GM18520 (cell line): ENCODE measurements at regions not wholly inside any gene's neighbourhood (a gene's known extent, or its start where the extent isn't known, plus 50 kb on each side); places are given as distances from the start of the nearest gene placed in this dataset.

ENCODE experiments used
- ATAC-seq: cut with Tn5 transposase; IDR thresholded peaks from one replicate; pipeline ENCODE4 v1.9.1; 2021; ENCODE audit not compliant: unreplicated experiment

- no peak for ATAC-seq
Observed at GRCh38 chr5:133905424-133905823, 63.0 kb downstream of the C5orf15 start.

GRCh38 chr5:133904641-133905040 is 63.8 kb downstream of the C5orf15 start:
- no peak for ATAC-seq

DNA sequence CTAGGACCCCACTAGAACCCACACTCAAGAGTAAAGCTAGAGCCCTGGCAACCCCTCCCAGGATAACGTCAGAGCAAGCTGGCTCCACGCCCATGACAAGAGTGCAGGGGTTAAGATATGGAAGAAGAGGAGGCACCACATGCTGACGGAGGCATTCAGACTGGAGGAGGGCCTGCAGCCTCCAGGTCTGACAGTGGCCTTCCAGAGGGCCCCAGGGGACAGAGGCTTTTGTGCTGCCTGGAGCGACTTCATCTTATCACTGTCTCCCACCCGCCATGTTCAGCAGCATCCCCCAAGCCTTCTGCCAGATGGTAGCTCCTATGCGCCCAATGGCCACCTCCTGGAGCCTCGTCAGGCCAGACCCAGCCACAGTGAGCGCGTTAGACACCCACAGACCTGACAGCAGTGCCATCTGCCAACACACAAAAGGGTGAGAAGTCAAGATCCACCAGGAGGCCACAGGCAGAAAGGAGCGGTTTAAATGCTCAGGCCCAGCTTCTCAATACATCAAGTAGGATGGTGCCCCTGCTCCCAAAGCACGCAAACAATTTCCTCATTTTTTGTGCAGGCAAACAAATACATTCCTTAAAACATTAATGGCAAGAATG is 65.8 kb downstream of the C5orf15 start:
- no peak for ATAC-seq

- ATAC-seq, result no peak
Observed at GRCh38 chr5:133900534-133901270, 67.7 kb downstream of the C5orf15 start.

DNA sequence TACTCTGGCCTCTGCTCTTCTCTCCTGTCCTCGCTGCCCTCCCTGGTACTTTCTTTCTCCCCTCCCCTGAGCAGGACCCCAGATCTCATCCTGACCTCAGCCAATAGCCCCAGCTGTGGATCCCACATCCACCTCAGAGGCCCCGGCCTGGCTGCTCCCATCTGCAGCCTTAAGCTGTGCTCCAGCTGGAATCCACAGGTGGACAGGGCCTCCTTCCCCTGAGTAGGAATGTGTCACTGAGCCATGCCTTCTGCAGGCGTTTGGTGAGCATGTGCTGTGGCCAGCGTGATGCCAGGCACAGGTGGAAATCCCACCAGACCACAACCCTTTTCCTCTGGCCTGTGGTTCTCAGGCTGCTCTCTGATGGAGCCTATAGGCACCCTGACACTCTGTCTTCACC is 68.9 kb downstream of the C5orf15 start:
- no peak for ATAC-seq

DNA sequence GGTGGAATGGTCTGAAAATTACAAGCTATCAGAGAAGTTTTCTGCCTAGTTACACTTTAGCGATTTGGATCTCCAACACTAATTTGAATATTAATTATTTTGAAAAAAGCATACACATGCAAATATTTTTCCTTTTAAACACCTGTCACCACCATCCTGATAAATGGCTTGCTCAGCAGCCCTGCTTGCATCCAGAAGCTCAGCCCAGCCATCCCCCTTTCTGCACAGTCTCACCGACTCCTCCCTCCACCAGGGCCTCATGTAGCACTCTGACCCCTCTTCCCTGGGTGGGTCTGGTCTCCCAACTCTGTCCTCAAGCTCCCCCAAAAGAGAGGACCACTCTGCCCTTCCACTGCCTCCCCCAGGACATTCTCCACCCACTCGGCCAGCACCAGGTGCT is 70.0 kb downstream of the C5orf15 start:
- ATAC-seq, result no peak

GRCh38 chr5:133897431-133897830 is 71.0 kb downstream of the C5orf15 start:
- no peak for ATAC-seq

DNA sequence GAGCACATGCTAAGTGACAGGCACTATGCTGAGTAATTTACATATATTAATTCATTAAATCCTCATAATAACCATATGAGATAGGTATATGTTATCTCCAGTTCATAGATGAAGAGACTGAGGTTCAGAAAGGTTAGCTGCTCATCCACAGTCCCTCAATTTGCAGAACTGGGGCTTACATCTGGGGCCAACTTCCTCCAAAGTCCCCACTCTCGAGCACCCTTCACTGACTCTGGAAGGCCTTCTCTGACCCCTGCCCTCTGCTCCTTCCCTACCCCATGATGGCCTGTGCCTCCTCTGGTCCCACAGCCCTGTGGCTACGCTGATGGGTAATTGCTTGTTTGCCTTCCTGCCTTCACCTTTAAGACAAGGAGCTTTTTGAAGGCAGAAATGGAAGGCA is 71.6 kb downstream of the C5orf15 start:
- no peak for ATAC-seq

DNA sequence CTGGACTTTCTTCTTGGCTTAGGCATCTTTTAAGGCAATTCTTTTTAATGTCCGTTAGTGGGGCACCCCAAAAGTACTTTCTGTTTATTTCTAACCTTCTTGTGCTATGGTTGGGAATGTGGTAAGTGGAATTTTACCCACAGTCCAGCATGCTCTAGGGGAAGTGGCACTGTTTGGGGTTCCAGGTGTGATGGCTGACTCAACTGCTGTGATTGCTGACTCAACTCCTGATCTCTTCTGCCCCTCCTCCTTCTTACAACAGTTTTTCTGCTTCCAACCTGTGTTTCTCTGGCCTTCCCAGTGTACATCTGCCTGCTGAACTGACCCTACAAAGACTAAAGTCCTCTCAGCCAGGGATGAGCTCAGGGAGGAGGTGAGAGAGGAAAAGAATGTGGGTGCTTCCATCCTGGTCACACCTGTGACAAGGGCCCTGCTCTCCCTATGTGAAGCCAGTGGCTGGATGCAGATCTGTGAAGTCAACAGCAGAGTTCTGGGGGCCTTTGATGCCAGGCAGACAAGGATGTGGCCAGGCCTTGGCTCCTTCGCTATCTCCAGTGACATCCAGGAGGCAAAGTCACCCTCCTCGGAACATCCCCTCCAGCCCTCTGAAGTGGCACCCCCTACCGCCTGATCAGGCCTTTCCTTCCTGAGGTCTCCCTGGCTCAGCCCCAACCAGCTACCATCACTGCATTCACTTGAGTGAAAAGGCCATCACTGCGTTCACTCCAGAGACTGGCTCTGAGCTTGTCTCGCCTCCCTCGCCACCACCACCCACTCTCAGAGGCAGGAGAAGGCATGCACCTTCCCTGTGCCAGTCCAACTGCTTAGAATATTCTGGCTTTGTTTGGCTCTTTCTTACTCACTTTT is 72.2 kb downstream of the C5orf15 start:
- no peak for ATAC-seq

DNA sequence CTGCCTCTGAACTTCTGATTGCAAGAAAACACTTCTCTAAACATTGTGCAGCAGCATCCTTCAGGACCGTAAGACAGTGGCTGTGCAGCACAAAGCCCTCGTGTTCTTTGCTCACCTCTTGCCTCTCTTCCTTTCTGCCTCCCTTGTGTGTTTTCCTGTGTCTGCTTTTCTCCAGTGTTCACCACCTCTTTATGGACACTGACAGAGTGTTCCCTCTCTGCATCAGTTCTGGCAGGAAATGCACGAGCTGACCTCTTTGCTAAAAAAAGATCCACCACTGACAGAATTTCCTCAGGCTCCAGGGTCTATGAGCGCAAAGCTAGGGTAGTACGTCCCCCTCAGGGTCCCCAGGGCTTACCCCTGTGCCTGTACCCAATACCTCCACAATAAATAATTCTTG is 74.3 kb downstream of the C5orf15 start:
- ATAC-seq, result no peak

DNA sequence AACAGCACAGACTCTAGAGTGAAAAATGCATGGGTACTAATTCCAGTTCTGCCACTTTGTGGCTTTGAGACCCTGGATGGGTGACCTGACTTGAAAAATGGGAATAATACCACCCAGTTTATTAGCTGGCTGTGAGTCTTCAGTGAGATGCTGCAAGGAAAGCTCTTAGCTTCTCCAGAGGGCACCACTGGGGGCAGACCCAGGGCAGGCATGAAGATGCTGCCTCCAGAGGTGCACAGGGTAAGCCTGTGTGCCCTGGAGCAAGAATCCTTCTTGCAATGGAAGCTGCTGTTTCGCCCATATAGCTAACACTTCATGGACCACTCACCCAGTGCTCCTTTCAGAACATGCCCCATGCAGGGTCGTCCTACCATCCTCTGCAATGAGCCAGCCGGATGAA is 75.7 kb downstream of the C5orf15 start:
- no peak for ATAC-seq

- no peak for ATAC-seq
Observed at GRCh38 chr5:133892306-133892705, 76.1 kb downstream of the C5orf15 start.

GRCh38 chr5:133891390-133891789 is 77.0 kb downstream of the C5orf15 start:
- no peak for ATAC-seq

DNA sequence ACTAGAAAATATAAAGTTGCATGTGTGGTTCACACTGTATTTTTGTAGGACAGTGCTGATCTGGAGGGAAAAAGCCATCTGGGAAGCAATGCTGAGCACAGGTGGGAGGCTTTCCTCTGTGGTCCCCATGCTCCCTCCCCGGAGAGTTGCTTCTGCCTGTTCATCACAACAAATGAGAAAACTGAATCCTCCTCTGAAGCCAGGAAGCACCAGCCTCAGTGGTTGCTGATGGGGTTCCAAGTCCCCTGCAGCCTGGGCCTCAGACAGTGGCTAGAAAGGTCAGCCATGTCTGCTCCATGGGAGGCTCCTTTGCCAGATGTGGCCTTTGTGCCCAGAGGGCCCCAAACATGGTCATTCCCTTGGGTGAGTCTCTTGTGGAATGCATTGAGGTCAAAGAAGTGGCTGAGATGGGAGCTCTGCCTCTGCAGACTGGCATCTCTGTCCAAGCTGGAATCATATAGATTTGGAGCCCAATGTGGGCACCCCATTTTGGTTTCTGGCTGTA is 77.6 kb downstream of the C5orf15 start:
- ATAC-seq, result no peak

- no peak for ATAC-seq
Observed at GRCh38 chr5:133890314-133890713, 78.1 kb downstream of the C5orf15 start.

DNA sequence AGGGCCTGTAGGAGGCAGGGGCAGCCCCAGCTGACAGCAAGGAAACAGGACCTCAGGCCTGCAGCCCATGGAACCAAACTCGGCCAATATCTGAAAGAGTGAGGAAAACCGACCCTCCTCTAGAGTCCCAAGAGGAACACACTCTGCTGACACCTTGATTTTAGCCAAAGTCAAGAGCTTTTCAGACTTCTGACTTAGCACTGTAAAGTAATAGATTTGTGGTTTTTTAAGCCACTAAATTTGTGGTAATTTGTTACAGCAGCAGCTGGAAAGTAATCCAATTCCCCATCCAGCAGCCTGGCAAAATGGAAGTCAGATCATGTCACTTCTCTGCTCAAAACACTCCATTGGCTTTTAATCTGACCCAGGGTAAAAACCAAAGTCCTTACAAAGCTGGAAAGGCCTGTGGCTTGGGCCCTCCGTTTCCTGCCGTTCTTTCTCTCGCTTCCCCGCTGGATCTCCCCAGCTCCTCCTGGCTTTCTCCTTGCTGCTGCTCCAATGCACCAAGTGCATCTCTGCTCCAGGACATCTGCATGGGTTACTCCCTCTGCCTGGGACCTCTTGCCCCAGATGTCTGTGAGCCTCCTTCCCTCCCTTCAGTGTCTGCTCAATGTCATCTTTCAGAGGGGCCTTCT is 79.0 kb downstream of the C5orf15 start:
- ATAC-seq, result no peak

- no peak for ATAC-seq
Observed at GRCh38 chr5:133888625-133888991, 79.8 kb downstream of the C5orf15 start.

GRCh38 chr5:133885566-133885965 is 82.9 kb downstream of the C5orf15 start:
- no peak for ATAC-seq

DNA sequence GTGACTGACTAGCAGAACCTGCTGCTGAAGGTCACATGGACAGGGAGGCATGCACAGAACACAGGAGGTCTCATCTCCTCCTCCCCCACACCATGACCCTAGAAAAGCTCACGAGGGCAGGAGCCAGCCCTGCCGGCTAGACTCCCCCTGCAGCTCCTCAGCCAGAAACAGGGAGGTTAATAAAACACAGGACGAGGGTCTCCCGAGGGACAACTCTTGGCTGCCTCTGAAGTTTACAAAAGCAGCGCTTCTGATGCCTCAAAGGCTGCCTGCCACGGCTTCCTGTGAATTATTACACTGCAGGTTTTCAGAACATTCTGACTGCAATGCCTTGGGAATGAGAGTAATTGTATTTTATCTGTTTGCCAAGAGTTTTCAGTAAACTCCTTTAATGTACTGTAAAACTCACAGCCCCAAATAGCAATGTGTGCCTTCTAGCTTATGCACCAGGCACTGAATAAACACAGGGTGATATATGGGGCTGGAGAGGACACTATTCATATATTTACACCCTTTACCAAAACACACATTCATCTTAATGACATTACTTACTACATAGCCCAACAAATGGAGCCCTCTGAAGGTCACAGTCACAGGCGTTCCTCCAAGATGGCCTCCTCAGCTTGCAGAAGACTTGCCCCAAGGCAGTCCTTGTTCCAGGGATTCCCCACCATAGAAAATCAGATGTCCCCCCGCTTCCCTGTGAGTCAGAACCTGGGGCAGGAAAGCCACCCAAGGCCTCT is 83.7 kb downstream of the C5orf15 start:
- no peak for ATAC-seq

- ATAC-seq, result no peak
Observed at GRCh38 chr5:133883916-133884315, 84.5 kb downstream of the C5orf15 start.

DNA sequence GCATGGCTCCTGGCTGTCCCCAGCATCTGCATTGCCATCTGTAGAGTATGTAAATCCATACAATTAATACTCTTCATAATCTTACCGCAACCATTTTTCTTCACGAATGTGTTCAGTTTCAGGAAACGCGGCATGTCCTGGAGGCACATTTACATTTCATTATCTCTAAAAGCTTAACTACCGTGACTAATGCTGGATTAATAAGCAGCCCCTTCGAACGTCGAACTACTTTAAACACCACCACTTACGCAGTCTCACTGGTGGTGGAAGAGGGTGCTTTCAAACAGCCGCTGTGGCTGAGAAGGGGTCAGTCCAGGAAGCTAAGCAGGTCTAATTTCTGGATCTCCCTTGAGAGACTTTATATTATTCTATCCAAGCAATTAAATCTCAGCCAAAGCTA is 85.6 kb downstream of the C5orf15 start:
- no peak for ATAC-seq
